ENCODE measurements at regions not wholly inside any gene's neighbourhood (a gene's known extent, or its start where the extent isn't known, plus 50 kb on each side); places are given as distances from the start of the nearest gene placed in this dataset.

DNA sequence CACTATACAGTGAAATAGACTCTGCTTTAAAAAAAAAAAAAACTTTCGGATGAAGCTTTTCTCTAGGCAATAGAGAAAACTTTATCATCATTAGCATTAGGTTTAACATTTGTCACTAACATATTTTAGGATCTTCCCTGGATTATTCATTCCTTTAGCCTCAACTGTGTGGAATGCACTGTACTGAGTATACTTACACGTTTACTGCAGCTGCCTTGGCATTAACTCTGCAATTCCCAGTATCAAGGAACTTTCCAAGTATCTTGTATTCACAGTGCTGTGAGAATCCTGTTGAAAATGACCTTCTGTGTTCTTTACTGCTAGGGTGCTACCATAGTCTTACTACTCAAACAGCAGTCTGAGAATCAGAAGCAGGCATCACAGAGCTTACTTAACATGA is 328.2 kb upstream of the COL3A1 start:
- H4K20me1 ChIP-seq (ENCODE audit: low read depth, low read length), result no peaks in the 10 kb centered on the region
- no peaks in the 10 kb centered on the region for H3K79me2 ChIP-seq (ENCODE audit: insufficient read depth, low read length)
- no peak overlapping the region for H3K4me3 ChIP-seq (ENCODE audit: insufficient read depth, low read length, poor library complexity, severe bottlenecking)
- no peak overlapping the region for H3K27ac ChIP-seq (ENCODE audit: low read depth, low read length)
- TF ChIP-seq EZH2phosphoT487 (conservative IDR thresholded peaks at IDR 0.05; ENCODE audit: low read length), result no peak
- TF ChIP-seq, protein P1, sequence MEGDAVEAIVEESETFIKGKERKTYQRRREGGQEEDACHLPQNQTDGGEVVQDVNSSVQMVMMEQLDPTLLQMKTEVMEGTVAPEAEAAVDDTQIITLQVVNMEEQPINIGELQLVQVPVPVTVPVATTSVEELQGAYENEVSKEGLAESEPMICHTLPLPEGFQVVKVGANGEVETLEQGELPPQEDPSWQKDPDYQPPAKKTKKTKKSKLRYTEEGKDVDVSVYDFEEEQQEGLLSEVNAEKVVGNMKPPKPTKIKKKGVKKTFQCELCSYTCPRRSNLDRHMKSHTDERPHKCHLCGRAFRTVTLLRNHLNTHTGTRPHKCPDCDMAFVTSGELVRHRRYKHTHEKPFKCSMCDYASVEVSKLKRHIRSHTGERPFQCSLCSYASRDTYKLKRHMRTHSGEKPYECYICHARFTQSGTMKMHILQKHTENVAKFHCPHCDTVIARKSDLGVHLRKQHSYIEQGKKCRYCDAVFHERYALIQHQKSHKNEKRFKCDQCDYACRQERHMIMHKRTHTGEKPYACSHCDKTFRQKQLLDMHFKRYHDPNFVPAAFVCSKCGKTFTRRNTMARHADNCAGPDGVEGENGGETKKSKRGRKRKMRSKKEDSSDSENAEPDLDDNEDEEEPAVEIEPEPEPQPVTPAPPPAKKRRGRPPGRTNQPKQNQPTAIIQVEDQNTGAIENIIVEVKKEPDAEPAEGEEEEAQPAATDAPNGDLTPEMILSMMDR (IDR thresholded peaks at IDR 0.05; ENCODE audit: insufficient read depth, low read length, poor library complexity, severe bottlenecking), result no peak
- no peak overlapping the region for H3K4me2 ChIP-seq (ENCODE audit: low read depth, low read length, poor library complexity, severe bottlenecking)
- no peaks in the 10 kb centered on the region for H3K27me3 ChIP-seq (ENCODE audit: low read length)
- no peaks in the 10 kb centered on the region for H3K36me3 ChIP-seq (ENCODE audit: low read length)
- no peaks in the 10 kb centered on the region for H3F3A ChIP-seq (ENCODE audit: insufficient read depth)
- H2AFZ ChIP-seq (ENCODE audit: low read depth, low read length, severe bottlenecking), result no peak overlapping the region
- H3K9me3 ChIP-seq (ENCODE audit: insufficient read depth, low read length), result no peaks in the 10 kb centered on the region
- no peak overlapping the region for H3K9ac ChIP-seq (ENCODE audit: low read length)
- H3K9me2 ChIP-seq (replicated peaks; ENCODE audit: insufficient read depth, low read length), result no peaks in the 10 kb centered on the region

DNA sequence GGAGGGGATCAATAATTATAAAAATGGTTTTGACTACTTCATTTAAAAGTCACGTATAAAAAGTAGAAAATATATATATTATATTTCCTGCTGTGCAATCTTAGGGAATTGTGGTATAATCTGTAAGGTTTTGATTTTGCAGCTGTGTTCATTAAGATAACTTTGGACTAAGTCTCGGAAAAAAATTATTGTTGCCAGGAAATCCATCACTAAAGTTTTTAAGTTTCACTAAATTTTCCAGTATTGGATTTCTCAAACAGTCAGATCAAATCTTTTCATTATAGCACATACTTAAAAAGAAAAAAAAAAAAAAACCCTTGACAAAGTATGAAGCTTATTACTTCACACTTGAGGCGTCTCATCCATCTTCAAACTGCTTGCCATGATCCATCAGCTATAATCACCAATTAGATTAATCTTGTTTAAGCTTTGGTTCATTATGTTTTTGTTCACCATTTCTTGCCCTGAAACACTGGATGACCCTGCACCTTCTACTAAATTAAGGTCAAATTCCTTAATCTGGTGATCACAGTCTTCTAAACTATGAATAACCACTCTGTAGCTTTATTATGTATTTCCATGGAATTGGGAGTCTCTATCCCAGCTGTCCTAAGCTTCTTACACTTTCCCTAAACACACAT is 326.6 kb upstream of the COL3A1 start:
- H3K79me2 ChIP-seq (ENCODE audit: insufficient read depth, low read length), result no peaks in the 10 kb centered on the region
- H3K4me2 ChIP-seq (ENCODE audit: low read depth, low read length, poor library complexity, severe bottlenecking), result no peak overlapping the region
- H3K27me3 ChIP-seq (ENCODE audit: low read length), result no peaks in the 10 kb centered on the region
- no peaks in the 10 kb centered on the region for H3K9me3 ChIP-seq (ENCODE audit: insufficient read depth, low read length)
- no peak overlapping the region for H3K9ac ChIP-seq (ENCODE audit: low read length)
- no peak overlapping the region for H3K4me3 ChIP-seq (ENCODE audit: insufficient read depth, low read length, poor library complexity, severe bottlenecking)
- no peak overlapping the region for H2AFZ ChIP-seq (ENCODE audit: low read depth, low read length, severe bottlenecking)
- H3K27ac ChIP-seq (ENCODE audit: low read depth, low read length), result no peak overlapping the region
- no peaks in the 10 kb centered on the region for H3K36me3 ChIP-seq (ENCODE audit: low read length)
- no peaks in the 10 kb centered on the region for H3K9me2 ChIP-seq (replicated peaks; ENCODE audit: insufficient read depth, low read length)
- TF ChIP-seq, protein P1 (IDR thresholded peaks at IDR 0.05; ENCODE audit: insufficient read depth, low read length, poor library complexity, severe bottlenecking), result no peak
- TF ChIP-seq EZH2phosphoT487 (conservative IDR thresholded peaks at IDR 0.05; ENCODE audit: low read length), result no peak
- no peaks in the 10 kb centered on the region for H4K20me1 ChIP-seq (ENCODE audit: low read depth, low read length)
- no peaks in the 10 kb centered on the region for H3F3A ChIP-seq (ENCODE audit: insufficient read depth)

DNA sequence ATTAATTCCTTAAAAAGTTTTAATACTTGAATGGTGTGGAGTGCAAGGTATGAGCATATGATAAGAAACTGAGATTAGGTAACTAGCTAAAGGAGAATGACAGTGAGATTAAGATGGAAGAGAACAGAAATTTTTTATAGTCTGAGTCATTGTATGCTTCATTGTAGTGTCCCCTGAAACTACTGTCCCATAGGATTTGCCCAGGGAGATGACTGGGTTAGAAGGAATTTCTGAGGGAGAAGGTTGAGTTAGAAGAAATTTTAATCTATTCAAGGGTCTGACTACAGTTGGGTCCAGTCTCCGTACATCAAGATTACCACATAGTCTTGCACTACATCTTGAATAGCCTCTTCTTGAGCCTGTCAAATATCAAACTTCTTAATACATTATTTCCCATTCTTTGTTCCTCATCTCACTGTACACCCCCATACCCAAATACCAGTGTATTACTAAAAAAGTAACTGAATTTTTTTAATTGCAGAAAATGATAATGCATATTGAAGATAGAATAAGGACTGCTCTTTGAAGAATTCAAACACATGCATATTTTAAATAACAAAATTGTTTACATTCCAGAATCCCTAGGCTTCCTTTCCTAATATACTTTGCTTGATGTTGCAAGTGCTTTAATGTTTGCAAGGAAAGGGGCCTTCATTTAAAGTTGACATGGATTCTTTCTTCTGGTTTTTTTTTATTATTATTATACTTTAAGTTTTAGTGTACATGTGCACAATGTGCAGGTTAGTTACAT is 314.3 kb upstream of the COL3A1 start:
- no peaks in the 10 kb centered on the region for H3K36me3 ChIP-seq (ENCODE audit: low read length)
- H2AFZ ChIP-seq (ENCODE audit: low read depth, low read length, severe bottlenecking), result no peak overlapping the region
- TF ChIP-seq EZH2phosphoT487 (conservative IDR thresholded peaks at IDR 0.05; ENCODE audit: low read length), result no peak
- H3K4me3 ChIP-seq (ENCODE audit: insufficient read depth, low read length, poor library complexity, severe bottlenecking), result no peak overlapping the region
- H3K4me2 ChIP-seq (ENCODE audit: low read depth, low read length, poor library complexity, severe bottlenecking), result no peak overlapping the region
- H4K20me1 ChIP-seq (ENCODE audit: low read depth, low read length), result no peaks in the 10 kb centered on the region
- no peak overlapping the region for H3K9ac ChIP-seq (ENCODE audit: low read length)
- H3K79me2 ChIP-seq (ENCODE audit: insufficient read depth, low read length), result no peaks in the 10 kb centered on the region
- H3K27ac ChIP-seq (ENCODE audit: low read depth, low read length), result no peak overlapping the region
- H3K27me3 ChIP-seq (ENCODE audit: low read length), result no peaks in the 10 kb centered on the region
- no peaks in the 10 kb centered on the region for H3K9me2 ChIP-seq (replicated peaks; ENCODE audit: insufficient read depth, low read length)
- H3F3A ChIP-seq (ENCODE audit: insufficient read depth), result no peaks in the 10 kb centered on the region
- H3K9me3 ChIP-seq (ENCODE audit: insufficient read depth, low read length), result no peaks in the 10 kb centered on the region

DNA sequence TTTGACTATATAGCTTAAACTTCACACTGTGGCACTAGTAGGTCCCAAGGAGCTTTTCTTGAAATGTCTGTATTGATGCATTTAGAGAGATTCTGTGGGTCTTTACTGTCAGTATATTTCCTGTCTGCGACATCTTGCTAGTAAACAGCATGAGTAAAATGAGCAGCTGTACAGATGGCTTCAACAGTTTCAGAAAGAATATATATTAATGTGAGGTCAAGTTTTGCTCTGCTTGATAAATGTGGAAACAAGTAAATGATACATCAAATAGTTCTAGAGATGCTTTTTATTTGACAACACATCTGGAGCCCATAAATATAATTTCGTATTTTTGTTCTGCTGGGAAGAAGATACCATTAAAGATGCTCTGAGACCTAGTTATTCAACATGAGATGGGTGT is 310.9 kb upstream of the COL3A1 start:
- TF ChIP-seq EZH2phosphoT487 (conservative IDR thresholded peaks at IDR 0.05; ENCODE audit: low read length), result no peak
- TF ChIP-seq, protein P1 (IDR thresholded peaks at IDR 0.05; ENCODE audit: insufficient read depth, low read length, poor library complexity, severe bottlenecking), result no peak
- H3K9me2 ChIP-seq (replicated peaks; ENCODE audit: insufficient read depth, low read length), result no peaks in the 10 kb centered on the region
- no peak overlapping the region for H3K4me2 ChIP-seq (ENCODE audit: low read depth, low read length, poor library complexity, severe bottlenecking)
- H3K27ac ChIP-seq (ENCODE audit: low read depth, low read length), result no peak overlapping the region
- H3K27me3 ChIP-seq (ENCODE audit: low read length), result no peaks in the 10 kb centered on the region
- no peaks in the 10 kb centered on the region for H4K20me1 ChIP-seq (ENCODE audit: low read depth, low read length)
- H3K36me3 ChIP-seq (ENCODE audit: low read length), result no peaks in the 10 kb centered on the region
- H3K4me3 ChIP-seq (ENCODE audit: insufficient read depth, low read length, poor library complexity, severe bottlenecking), result no peak overlapping the region
- H2AFZ ChIP-seq (ENCODE audit: low read depth, low read length, severe bottlenecking), result no peak overlapping the region
- H3K9ac ChIP-seq (ENCODE audit: low read length), result no peak overlapping the region
- H3F3A ChIP-seq (ENCODE audit: insufficient read depth), result no peaks in the 10 kb centered on the region
- no peaks in the 10 kb centered on the region for H3K79me2 ChIP-seq (ENCODE audit: insufficient read depth, low read length)
- H3K9me3 ChIP-seq (ENCODE audit: insufficient read depth, low read length), result no peaks in the 10 kb centered on the region

Measured in SU-DHL-6 (cell line).